Activated naive CD8-positive, alpha-beta T cell (primary cell): ENCODE measurements at regions not wholly inside any gene's neighbourhood (a gene's known extent, or its start where the extent isn't known, plus 50 kb on each side); places are given as distances from the start of the nearest gene placed in this dataset.
"Not testable (repeated sequence)": the region's sequence is repeated elsewhere in the genome, so short reads cannot be mapped to it uniquely, and the experiment has no call there.

Experiments
- H3K27ac Mint-ChIP-seq: one replicate; pipeline ENCODE4 v1.8.0; 2021; ENCODE audit warnings: mixed read lengths
- H3K27me3 Mint-ChIP-seq: one replicate; pipeline ENCODE4 v1.8.0; 2021; ENCODE audit warnings: mixed read lengths
- H3K36me3 Mint-ChIP-seq: one replicate; pipeline ENCODE4 v1.8.0; 2021; ENCODE audit warnings: mixed read lengths
- H3K4me1 Mint-ChIP-seq: one replicate; pipeline ENCODE4 v1.8.0; 2021; ENCODE audit warnings: low read depth, mixed read lengths
- H3K4me3 Mint-ChIP-seq: one replicate; pipeline ENCODE4 v1.8.0; 2021; ENCODE audit warnings: mild to moderate bottlenecking, mixed read lengths
- H3K9me3 Mint-ChIP-seq: one replicate; pipeline ENCODE4 v1.8.0; 2021; ENCODE audit warnings: low read depth, mixed read lengths

DNA sequence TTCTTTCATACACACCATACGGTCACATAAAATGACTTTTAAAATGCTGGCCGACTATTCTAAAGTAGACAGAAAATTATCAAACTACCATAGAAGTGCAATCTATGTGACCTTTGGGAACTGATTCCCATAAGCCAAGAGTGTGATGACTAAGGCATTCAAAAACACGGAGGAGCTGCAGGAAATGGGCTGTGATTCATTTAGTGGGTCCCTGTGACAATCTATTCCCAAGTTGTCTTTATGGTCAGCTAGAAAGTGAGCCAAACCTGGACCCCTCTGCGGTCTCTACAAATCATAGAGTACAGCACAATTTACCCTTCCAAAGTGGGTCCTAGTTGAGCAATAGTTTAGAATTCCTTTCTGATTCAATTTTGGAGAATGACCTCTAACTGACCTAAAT, 251.5 kb upstream of the CBLB start:
- H3K4me3 Mint-ChIP-seq: no peak overlapping the region
- peaks cover 25% of the 10 kb centered on the region for H3K4me1 Mint-ChIP-seq
- H3K27me3 Mint-ChIP-seq: no peaks in the 10 kb centered on the region
- peaks cover 3% of the 10 kb centered on the region for H3K9me3 Mint-ChIP-seq
- H3K36me3 Mint-ChIP-seq: no peaks in the 10 kb centered on the region
- H3K27ac Mint-ChIP-seq: peak overlapping the region; percentile 89

DNA sequence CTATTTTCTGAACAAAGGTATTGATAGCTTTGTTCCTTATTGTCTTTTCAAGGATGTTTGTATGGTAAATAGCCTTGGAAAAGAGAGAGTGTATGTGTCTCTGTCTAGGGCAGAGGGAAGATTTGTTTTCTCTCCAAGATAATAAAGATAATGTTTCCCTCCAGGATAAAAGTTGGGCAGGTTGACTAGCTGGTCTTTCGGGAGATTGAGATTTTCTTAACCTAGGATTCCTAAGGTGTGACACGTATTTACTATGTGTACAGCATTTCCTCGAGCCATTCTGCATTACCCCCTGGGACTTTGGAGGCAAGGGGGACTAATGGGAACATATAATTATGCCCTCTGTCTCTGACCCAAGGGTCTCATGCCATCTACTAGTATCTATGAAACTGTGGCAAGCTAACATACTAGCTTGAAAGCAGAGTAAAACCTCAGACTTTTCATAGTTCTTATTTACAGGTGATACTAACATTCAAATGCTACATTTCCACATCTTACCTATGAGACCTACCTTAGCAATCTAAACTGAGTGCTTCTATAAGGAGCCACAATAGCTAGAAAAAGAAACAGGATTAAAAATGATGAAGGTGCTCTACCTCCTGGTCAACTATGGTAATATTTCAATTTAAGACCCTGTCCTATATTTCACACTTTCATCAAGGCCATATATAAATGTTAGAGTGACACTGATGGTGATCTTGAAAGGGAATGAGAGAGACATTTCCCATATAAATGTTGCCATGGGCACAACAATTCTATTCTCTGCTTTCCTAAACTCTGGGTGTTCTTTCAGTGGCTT, 252.9 kb upstream of the CBLB start:
- Mint-ChIP-seq H3K4me3 (no peak overlapping the region), H3K9me3 (peaks cover 3% of the 10 kb centered on the region), H3K27me3 (no peaks in the 10 kb centered on the region), H3K27ac (peak overlapping the region; percentile 23), H3K36me3 (no peaks in the 10 kb centered on the region), H3K4me1 (peaks cover 25% of the 10 kb centered on the region)

DNA sequence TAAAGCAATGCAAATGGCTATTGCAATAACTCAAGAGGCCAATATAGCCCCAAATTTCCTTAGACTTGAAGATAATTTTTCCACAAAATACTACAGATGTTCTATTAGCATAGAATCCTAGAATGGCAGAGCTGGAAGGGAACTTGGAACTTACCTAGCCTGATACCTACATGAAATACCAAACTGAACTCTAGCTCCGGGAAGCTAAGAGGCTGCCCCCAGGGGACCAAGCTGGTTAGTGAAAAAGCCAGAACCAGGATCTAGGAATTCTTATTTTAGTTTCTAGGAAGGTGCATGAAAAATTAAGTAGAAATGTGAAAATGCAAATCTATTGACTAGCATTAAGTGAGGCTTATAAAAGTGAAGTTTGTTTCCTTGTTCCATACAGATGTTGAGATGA, 256.0 kb upstream of the CBLB start:
- H3K4me3 Mint-ChIP-seq: no peak overlapping the region
- H3K27ac Mint-ChIP-seq: no peak overlapping the region
- no peaks in the 10 kb centered on the region for H3K9me3 Mint-ChIP-seq
- H3K27me3 Mint-ChIP-seq: no peaks in the 10 kb centered on the region
- no peaks in the 10 kb centered on the region for H3K36me3 Mint-ChIP-seq
- H3K4me1 Mint-ChIP-seq: peaks cover 19% of the 10 kb centered on the region

DNA sequence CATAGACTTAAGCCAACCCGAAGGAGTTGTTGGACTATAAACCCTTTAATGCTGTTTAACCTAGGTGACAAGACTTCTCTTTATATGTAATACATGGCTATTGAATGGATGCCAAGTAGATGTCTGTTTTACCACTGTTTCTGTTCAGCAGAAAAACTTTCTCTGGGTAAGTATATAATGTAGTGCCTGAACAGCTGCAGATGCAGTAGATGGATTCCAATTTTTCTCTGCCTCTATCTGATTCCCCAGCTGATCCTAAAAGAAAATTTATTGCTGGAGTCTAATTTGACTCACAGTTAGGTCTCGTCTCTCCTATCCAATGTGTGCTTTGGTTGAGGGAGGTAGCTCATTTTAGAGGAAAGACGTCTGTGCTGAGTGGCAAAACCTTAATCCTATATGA, 256.5 kb upstream of the CBLB start:
- Mint-ChIP-seq H3K4me1 (peaks cover 19% of the 10 kb centered on the region), H3K9me3 (no peaks in the 10 kb centered on the region), H3K27me3 (no peaks in the 10 kb centered on the region), H3K4me3 (no peak overlapping the region), H3K36me3 (peaks cover 2% of the 10 kb centered on the region), H3K27ac (no peak overlapping the region)

DNA sequence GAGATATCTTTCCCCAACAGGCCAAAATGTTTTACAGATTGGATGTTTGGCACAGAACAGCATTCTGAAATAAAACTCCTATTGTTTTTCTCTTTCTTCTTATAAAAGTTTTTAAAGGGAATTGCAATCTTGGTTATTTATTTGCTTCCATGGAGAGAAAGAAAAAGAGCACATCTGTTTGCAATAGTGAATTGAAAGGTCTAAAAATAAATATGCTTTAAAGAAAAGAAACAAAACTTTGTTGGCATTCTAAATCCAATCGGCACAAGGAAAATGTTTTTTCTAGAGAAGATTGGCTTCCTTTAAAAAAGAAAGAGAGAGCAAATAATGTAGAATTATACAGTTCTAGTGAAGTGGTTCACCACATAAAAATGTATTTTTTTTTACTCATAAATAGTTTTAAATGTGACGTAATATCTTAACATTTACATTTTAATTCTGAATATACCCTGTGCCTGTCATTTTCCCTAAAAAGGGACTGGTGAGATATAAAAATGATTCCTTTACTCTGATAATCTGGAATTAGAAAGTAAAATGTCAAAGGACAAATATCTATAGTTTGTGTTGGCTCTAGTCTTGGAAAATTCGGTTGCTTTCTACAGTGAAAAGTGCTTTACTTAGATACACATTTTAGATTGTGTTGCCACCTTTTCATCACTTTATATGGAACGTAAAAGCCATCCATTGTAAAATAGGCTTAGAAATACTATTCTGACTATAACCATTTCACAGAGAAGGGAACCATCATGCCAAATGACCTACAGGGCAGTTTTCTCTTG, 257.4 kb upstream of the CBLB start:
- H3K4me1 Mint-ChIP-seq: peaks cover 21% of the 10 kb centered on the region
- no peaks in the 10 kb centered on the region for H3K27me3 Mint-ChIP-seq
- peaks cover 2% of the 10 kb centered on the region for H3K36me3 Mint-ChIP-seq
- no peaks in the 10 kb centered on the region for H3K9me3 Mint-ChIP-seq
- H3K4me3 Mint-ChIP-seq: no peak overlapping the region
- H3K27ac Mint-ChIP-seq: no peak overlapping the region

DNA sequence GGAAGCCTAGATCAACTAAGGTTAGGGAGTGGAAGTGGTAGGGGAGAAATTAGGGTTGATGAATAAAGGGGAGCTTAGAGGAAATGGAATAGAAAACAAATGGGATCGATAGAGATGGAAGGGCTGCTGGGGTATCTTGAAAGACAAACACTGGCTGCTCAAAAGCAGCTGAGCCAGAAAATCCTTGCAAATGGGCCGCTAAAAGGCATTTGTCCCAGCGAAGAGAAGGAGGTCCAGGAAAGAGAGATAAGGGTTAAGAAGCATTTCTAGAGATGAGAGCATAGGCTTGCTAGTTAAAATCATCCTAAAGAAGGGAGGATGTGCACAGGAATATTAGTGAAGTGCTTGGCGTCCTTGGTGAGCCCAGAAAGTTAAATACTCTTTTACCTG, 258.0 kb upstream of the CBLB start:
- H3K4me1 Mint-ChIP-seq: peaks cover 19% of the 10 kb centered on the region
- H3K27ac Mint-ChIP-seq: no peak overlapping the region
- no peak overlapping the region for H3K4me3 Mint-ChIP-seq
- H3K27me3 Mint-ChIP-seq: no peaks in the 10 kb centered on the region
- H3K9me3 Mint-ChIP-seq: no peaks in the 10 kb centered on the region
- peaks cover 2% of the 10 kb centered on the region for H3K36me3 Mint-ChIP-seq

DNA sequence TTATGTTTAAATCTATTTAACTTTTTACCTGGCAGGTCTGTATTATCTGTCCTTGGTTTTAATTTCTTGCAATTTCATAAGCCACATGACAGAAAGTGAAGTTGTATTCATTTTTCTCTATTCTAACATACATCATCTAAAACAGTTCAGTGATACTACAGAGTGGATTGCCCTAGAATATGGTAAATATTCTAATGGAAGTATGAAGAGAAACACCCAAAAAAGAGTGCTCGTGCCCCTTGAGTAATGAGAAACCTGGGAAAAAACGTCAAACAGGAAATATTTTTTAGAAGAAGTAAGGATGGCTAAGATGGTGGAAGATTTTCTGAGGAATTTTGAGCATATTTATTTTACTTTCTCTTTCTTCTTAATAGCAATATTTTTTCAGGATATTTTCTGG, 261.1 kb upstream of the CBLB start:
- H3K27ac Mint-ChIP-seq: peak overlapping the region; percentile 73
- peaks cover 2% of the 10 kb centered on the region for H3K36me3 Mint-ChIP-seq
- no peak overlapping the region for H3K4me3 Mint-ChIP-seq
- peaks cover 25% of the 10 kb centered on the region for H3K4me1 Mint-ChIP-seq
- no peaks in the 10 kb centered on the region for H3K27me3 Mint-ChIP-seq
- no peaks in the 10 kb centered on the region for H3K9me3 Mint-ChIP-seq

DNA sequence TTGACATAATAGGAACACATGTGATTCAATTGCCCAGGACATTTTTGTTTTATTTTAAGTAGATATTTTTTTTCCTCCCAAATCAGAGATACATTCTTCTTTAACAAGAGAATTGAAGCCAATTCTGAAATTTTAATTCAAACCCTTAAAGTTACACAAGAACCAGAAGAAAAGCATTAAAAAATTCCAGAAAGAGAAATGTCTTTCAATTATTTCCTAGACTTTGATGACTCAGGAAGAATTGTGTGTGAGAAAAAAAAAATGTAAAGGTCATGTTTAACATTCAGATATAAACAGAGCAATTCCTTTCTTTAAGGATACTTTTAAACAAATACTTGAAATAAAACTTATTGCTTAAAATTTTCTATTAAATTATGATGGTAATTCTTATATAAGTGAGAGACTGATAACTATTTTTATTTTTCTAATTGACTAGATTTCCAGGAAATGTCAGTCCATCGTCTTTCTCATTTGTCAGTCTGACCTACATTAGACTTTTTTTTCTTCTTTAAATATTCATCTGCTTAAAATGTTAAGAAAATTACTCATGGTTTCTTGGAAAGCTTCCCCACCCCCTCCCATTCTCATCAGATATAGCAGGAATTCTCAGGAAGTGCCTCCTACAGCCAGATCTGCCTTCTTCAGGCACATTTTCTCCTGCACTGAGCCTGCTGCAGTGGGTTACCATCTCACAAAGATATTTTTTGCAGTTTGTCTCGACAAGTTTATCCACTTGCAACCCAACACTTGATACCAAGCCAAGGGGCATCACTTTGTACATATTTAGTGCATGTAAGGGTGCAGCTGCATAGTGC, 261.8 kb upstream of the CBLB start:
- H3K4me3 Mint-ChIP-seq: no peak overlapping the region
- H3K36me3 Mint-ChIP-seq: peaks cover 2% of the 10 kb centered on the region
- H3K27ac Mint-ChIP-seq: peak overlapping the region; percentile 73
- no peaks in the 10 kb centered on the region for H3K27me3 Mint-ChIP-seq
- H3K4me1 Mint-ChIP-seq: peaks cover 25% of the 10 kb centered on the region
- no peaks in the 10 kb centered on the region for H3K9me3 Mint-ChIP-seq

DNA sequence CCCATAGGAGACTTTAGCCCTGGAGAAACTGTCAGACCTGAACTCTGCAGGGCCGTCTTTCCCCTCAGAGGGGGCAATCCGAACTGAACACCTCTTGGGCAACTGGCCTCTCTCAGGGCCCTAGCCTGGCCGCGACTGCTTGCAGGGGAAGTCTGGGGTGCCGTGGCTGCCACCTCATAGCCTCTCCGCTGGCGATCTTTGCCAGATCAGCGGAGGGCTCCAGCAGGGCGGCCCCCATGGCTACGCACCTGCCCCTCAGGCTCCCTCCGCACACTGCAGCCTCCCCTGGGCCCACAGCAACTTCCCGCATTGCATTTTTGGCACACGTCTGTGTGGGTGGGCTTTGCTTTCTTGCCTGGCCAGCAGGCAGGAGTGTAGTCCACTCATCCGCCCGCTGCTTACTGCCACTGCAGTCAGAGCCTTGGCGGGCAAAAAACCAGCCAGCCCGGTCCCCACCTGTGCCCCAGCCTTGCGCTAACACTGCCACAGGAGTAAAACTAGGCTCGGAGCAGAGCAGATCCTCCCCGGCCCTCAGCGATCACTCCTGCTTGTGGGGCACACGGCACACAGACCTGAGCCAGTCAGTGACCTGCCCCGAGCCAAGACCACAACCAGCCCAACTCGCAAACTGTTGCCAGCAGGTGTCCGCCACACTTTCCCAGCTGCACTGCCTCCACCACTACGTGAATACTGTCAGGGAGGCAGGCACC, 266.8 kb upstream of the CBLB start:
- H3K4me3 Mint-ChIP-seq: no peak overlapping the region
- no peaks in the 10 kb centered on the region for H3K36me3 Mint-ChIP-seq
- no peaks in the 10 kb centered on the region for H3K27me3 Mint-ChIP-seq
- H3K4me1 Mint-ChIP-seq: peaks cover 15% of the 10 kb centered on the region
- H3K9me3 Mint-ChIP-seq: no peaks in the 10 kb centered on the region
- H3K27ac Mint-ChIP-seq: no peak overlapping the region

DNA sequence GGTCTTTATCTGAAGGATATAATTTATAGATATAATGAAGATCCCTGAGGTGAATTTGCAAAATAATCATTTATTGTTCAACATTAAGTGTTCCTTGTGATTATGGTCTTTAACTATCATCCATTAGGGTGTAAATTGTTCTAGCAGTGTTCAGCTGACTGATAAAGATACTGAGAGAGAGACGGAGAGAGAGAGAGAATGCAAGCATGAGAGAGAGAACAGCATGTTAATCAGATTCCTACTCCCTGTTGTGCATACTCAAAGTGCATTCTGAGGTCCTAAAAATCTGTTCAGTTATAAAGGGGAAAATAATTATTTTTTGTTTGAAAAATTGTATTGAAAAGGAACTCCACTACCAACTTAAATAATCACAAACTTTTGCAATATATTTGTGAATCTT, 271.0 kb upstream of the CBLB start:
- Mint-ChIP-seq H3K27ac (no peak overlapping the region), H3K9me3 (no peaks in the 10 kb centered on the region), H3K4me1 (peaks cover 6% of the 10 kb centered on the region), H3K36me3 (no peaks in the 10 kb centered on the region), H3K4me3 (no peak overlapping the region), H3K27me3 (no peaks in the 10 kb centered on the region)

DNA sequence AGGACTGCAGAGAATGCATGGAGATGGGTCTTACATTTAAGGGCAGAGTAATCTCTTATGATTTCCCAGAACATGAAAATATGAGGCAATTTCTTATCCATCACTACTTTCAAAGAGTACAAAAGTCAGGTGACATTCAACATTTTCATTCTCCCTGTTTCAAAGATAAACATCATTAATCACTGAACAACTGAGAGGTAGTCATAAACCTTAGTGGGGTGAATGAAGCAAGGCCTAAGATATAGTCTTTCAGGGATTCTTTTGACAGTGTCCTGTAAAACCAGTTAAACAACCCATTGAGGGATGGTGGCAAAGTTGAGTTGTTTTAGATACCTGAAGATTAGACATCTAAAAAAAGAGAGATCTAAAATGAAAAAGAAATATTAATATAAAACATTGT, 271.6 kb upstream of the CBLB start:
- no peaks in the 10 kb centered on the region for H3K9me3 Mint-ChIP-seq
- H3K27ac Mint-ChIP-seq: no peak overlapping the region
- no peaks in the 10 kb centered on the region for H3K27me3 Mint-ChIP-seq
- no peak overlapping the region for H3K4me3 Mint-ChIP-seq
- peaks cover 6% of the 10 kb centered on the region for H3K4me1 Mint-ChIP-seq
- no peaks in the 10 kb centered on the region for H3K36me3 Mint-ChIP-seq

DNA sequence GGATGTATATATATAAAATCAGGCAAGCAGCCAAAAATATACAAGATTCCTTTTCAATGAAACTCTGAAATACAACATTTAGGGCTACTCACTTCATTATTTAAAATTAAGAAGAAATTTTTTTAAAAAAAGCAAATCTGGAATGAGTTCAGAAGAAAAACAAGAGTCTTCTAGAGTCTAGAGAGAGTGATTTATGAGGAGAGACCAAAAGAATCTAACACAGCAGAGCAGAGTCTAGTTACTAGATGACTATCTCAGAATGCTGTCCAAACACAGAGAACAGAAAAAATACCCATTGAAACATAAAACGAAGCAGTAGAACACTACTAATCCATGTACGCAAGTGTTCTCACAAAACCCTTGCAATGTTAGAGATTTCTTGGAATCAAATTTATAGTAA, 275.2 kb upstream of the CBLB start:
- no peak overlapping the region for H3K27ac Mint-ChIP-seq
- H3K9me3 Mint-ChIP-seq: no peaks in the 10 kb centered on the region
- H3K4me3 Mint-ChIP-seq: no peak overlapping the region
- peaks cover 6% of the 10 kb centered on the region for H3K4me1 Mint-ChIP-seq
- H3K36me3 Mint-ChIP-seq: peaks cover 4% of the 10 kb centered on the region
- no peaks in the 10 kb centered on the region for H3K27me3 Mint-ChIP-seq

DNA sequence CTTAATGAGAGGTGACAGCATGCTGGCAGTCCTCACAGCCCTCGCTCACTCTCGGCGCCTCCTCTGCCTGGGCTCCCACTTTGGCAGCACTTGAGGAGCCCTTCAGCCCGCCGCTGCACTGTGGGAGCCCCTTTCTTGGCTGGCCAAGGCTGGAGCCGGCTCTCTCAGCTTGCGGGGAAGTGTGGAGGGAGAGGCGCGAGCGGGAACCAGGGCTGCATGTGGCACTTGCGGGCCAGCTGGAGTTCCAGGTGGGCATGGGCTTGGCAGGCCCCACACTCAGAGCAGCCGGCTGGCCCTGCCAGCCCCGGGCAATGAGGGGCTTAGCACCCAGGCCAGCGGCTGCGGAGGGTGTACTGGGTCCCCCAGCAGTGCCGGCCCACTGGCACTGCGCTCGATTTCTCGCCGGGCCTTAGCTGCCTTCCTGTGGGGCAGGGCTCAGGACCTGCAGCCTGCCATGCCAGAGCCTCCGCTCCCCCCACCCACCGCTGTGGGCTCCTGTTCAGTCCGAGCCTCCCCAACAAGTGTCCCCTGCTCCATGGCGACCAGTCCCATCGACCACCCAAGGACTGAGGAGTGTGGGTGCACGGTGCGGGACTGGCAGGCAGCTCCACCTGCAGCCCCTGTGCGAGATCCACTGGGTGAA, 279.7 kb upstream of the CBLB start:
- H3K27me3 Mint-ChIP-seq, H3K4me1 Mint-ChIP-seq, H3K9me3 Mint-ChIP-seq, H3K27ac Mint-ChIP-seq, H3K4me3 Mint-ChIP-seq, H3K36me3 Mint-ChIP-seq: not testable (repeated sequence)

DNA sequence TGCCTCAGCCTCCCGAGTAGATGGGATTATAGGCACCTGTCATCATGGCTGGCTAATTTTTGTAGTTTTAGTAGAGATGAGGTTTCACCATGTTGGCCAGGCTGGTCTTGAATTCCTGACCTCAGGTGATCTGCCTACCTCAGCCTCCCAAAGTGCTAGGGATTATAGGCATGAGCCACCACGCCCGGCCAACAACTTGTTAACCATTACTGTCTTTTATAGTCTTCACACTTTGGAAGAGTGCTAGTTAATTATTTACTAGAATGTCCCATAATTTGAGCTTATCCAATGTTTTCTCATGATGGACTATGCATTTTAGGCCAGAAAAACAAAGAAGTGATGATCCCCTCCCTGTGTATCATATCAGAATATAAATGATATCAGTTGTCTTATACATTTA, 288.6 kb upstream of the CBLB start:
- H3K9me3 Mint-ChIP-seq: peaks cover 4% of the 10 kb centered on the region
- no peaks in the 10 kb centered on the region for H3K27me3 Mint-ChIP-seq
- peaks cover 2% of the 10 kb centered on the region for H3K4me1 Mint-ChIP-seq
- H3K27ac Mint-ChIP-seq: no peak overlapping the region
- no peaks in the 10 kb centered on the region for H3K36me3 Mint-ChIP-seq
- H3K4me3 Mint-ChIP-seq: no peak overlapping the region
